ENCODE measurements at regions not wholly inside any gene's neighbourhood (a gene's known extent, or its start where the extent isn't known, plus 50 kb on each side); places are given as distances from the start of the nearest gene placed in this dataset.

DNA sequence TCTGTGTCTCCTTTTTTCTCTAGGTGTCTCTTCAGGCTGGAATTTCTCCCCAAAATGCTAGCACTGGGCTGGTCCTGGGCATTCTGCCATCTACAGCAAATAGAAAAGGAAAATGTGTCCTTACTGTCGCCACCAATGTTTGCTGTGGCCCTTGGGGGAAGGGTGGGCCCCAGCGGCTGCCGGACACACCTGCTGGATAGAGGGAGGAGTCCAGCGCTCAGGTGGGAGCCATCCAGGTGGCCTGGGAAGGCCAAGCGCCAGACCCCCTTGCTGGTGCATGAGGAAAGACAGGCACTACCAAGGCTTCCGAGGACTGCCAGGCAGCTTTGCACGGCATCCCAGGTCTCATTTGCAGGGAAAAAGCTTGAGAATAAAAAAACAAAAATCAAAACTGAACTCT, 147.7 kb upstream of the GATA6 start:
- Histone ChIP-seq H3K4me2 (ENCODE audit: control insufficient read depth, extremely low read depth, insufficient read depth, low read depth, low read length) (no peak overlapping the region), H3K4me3 (ENCODE audit: control insufficient read depth in 2 of 3, extremely low read depth in 1 of 3, insufficient read depth in 2 of 3, low read depth in 1 of 3, low read length in 3 of 3) (no peak overlapping the region), H3K4me1 (ENCODE audit: control insufficient read depth, extremely low read depth, insufficient read depth, low read length) (no peaks in the 10 kb centered on the region), H3K9ac (ENCODE audit: control insufficient read depth, extremely low read depth, insufficient read depth, low read length) (no peak overlapping the region), H4K20me1 (ENCODE audit: control insufficient read depth, extremely low read depth, insufficient read depth, low read length) (no peaks in the 10 kb centered on the region), H3K9me1 (ENCODE audit: control insufficient read depth, extremely low read depth, insufficient read depth, low read length) (no peaks in the 10 kb centered on the region), H3K36me3 (ENCODE audit: control insufficient read depth in 2 of 2, extremely low read depth in 1 of 2, insufficient read depth in 2 of 2, low read length in 2 of 2) (no peaks in the 10 kb centered on the region), H3K27me3 (ENCODE audit: control insufficient read depth, extremely low read depth, insufficient read depth, low read length) (no peaks in the 10 kb centered on the region), H2AFZ (ENCODE audit: control insufficient read depth, low read length) (no peak overlapping the region), H3K79me2 (ENCODE audit: control insufficient read depth, insufficient read depth, low read length) (no peaks in the 10 kb centered on the region), H3K27ac (ENCODE audit: control insufficient read depth, insufficient read depth, low read length) (no peak overlapping the region), H3K9me3 (ENCODE audit: control insufficient read depth, low read depth, low read length) (no peaks in the 10 kb centered on the region)
- FAIRE-seq: no peak
- no peak for TF ChIP-seq EZH2 (IDR thresholded peaks at IDR 0.05; ENCODE audit: low read length)
- TF ChIP-seq, protein P1, sequence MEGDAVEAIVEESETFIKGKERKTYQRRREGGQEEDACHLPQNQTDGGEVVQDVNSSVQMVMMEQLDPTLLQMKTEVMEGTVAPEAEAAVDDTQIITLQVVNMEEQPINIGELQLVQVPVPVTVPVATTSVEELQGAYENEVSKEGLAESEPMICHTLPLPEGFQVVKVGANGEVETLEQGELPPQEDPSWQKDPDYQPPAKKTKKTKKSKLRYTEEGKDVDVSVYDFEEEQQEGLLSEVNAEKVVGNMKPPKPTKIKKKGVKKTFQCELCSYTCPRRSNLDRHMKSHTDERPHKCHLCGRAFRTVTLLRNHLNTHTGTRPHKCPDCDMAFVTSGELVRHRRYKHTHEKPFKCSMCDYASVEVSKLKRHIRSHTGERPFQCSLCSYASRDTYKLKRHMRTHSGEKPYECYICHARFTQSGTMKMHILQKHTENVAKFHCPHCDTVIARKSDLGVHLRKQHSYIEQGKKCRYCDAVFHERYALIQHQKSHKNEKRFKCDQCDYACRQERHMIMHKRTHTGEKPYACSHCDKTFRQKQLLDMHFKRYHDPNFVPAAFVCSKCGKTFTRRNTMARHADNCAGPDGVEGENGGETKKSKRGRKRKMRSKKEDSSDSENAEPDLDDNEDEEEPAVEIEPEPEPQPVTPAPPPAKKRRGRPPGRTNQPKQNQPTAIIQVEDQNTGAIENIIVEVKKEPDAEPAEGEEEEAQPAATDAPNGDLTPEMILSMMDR (optimal IDR thresholded peaks at IDR 0.05 in 1 of 3, IDR thresholded peaks at IDR 0.05 in 1 of 3, conservative IDR thresholded peaks at IDR 0.05 in 1 of 3; ENCODE audit: extremely low read depth in 1 of 3, insufficient read depth in 2 of 3, low read length in 3 of 3): no peak
- dilution Hi-C loops (cut with MboI; ENCODE audit: extremely low pct_ligation_motif_present, low sequenced_read_pairs): no loop called here
- no peak for DNase-seq (ENCODE audit: low read depth, low spot score)

DNA sequence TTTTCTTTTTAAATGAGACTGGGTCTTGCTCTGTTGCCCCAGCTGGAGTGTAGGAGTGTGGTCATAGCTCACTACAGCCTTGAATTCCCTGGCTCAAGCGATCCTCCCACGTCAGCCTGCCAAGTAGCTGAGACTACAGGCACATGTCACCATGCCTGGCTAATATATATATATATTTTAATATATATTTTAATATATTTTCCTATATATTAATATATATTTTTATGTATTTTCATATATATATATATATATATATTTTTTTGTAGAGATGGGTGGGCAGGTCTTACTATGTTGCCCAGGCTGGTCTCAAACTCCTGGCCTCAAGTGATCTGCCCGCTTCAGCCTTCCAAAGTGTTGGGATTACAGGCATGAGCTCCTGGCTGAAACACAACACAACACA, 144.5 kb upstream of the GATA6 start:
- Histone ChIP-seq H3K9ac (ENCODE audit: control insufficient read depth, extremely low read depth, insufficient read depth, low read length) (no peak overlapping the region), H3K27ac (ENCODE audit: control insufficient read depth, insufficient read depth, low read length) (no peak overlapping the region), H3K27me3 (ENCODE audit: control insufficient read depth, extremely low read depth, insufficient read depth, low read length) (no peaks in the 10 kb centered on the region), H4K20me1 (ENCODE audit: control insufficient read depth, extremely low read depth, insufficient read depth, low read length) (no peaks in the 10 kb centered on the region), H3K36me3 (ENCODE audit: control insufficient read depth in 2 of 2, extremely low read depth in 1 of 2, insufficient read depth in 2 of 2, low read length in 2 of 2) (no peaks in the 10 kb centered on the region), H3K4me1 (ENCODE audit: control insufficient read depth, extremely low read depth, insufficient read depth, low read length) (no peaks in the 10 kb centered on the region), H3K9me3 (ENCODE audit: control insufficient read depth, low read depth, low read length) (no peaks in the 10 kb centered on the region), H2AFZ (ENCODE audit: control insufficient read depth, low read length) (no peak overlapping the region), H3K4me2 (ENCODE audit: control insufficient read depth, extremely low read depth, insufficient read depth, low read depth, low read length) (no peak overlapping the region), H3K9me1 (ENCODE audit: control insufficient read depth, extremely low read depth, insufficient read depth, low read length) (no peaks in the 10 kb centered on the region), H3K4me3 (ENCODE audit: control insufficient read depth in 2 of 3, extremely low read depth in 1 of 3, insufficient read depth in 2 of 3, low read depth in 1 of 3, low read length in 3 of 3) (no peak overlapping the region), H3K79me2 (ENCODE audit: control insufficient read depth, insufficient read depth, low read length) (no peaks in the 10 kb centered on the region)
- DNase-seq (ENCODE audit: low read depth, low spot score) (no peak), FAIRE-seq (no peak)
- dilution Hi-C loops (cut with MboI; ENCODE audit: extremely low pct_ligation_motif_present, low sequenced_read_pairs): no loop called here
- TF ChIP-seq, protein P1 (optimal IDR thresholded peaks at IDR 0.05 in 1 of 3, IDR thresholded peaks at IDR 0.05 in 1 of 3, conservative IDR thresholded peaks at IDR 0.05 in 1 of 3; ENCODE audit: extremely low read depth in 1 of 3, insufficient read depth in 2 of 3, low read length in 3 of 3): no peak
- TF ChIP-seq EZH2 (IDR thresholded peaks at IDR 0.05; ENCODE audit: low read length): no peak

Data from keratinocyte (primary cell).